ENCODE measurements at regions not wholly inside any gene's neighbourhood (a gene's known extent, or its start where the extent isn't known, plus 50 kb on each side); places are given as distances from the start of the nearest gene placed in this dataset.

- TF ChIP-seq CTCF (IDR thresholded peaks at IDR 0.05) = no peak
- no peak for TF ChIP-seq EP300 (IDR thresholded peaks at IDR 0.05)
Measured at GRCh38 chr9:79780559-79780958, 208.8 kb downstream of the TLE4 start.
